K562 (cell line): ENCODE measurements at regions not wholly inside any gene's neighbourhood (a gene's known extent, or its start where the extent isn't known, plus 50 kb on each side); places are given as distances from the start of the nearest gene placed in this dataset.

ENCODE experiments used
- CHD2 ChIP-seq: IDR thresholded peaks from 2 replicates; pipeline ENCODE4 v1.6.1; 2011; ENCODE audit warnings: low read depth, low read length
- EP300 ChIP-seq: IDR thresholded peaks from 2 replicates; pipeline ENCODE4 v1.6.1; 2012; ENCODE audit warnings: low read length, improper control_type of control experiment
- KLF6 ChIP-seq: fragments of 250-450 bp; sonication (Bioruptor Pico); IDR thresholded peaks from 2 replicates; pipeline ENCODE4 v1.4.0; 2020; ENCODE audit warnings: mild to moderate bottlenecking, moderate library complexity, borderline replicate concordance
- MEIS2 ChIP-seq: fragments of 450-650 bp; IDR thresholded peaks from 2 replicates; pipeline ENCODE4 v1.6.1; 2014; ENCODE audit warnings: mild to moderate bottlenecking; ENCODE audit not compliant: partially characterized antibody
- POLR2A ChIP-seq: fragments of 450-650 bp; conservative IDR thresholded peaks from 2 replicates; pipeline ENCODE4 v1.6.1; 2016
- SIX5 ChIP-seq, 2 experiments: IDR thresholded peaks; 2 replicates each; pipeline ENCODE4 v1.6.1; 2011; ENCODE audit warnings: low read length in 2 of 2, borderline replicate concordance in 1 of 2, low read depth in 1 of 2, mild to moderate bottlenecking in 1 of 2, moderate library complexity in 1 of 2; ENCODE audit not compliant: insufficient read depth in 1 of 2
- SMAD2 ChIP-seq: fragments of 150-350 bp; IDR thresholded peaks from 2 replicates; pipeline ENCODE4 v1.6.1; 2014; ENCODE audit warnings: low read depth, mild to moderate bottlenecking, low read length

- TF ChIP-seq CHD2, result no peak
- TF ChIP-seq SMAD2, result no peak
- TF ChIP-seq EP300, result no peak
- TF ChIP-seq MEIS2, result no peak
- no peak for TF ChIP-seq KLF6 (CRISPR knock-in tag)
- TF ChIP-seq SIX5 (IDR thresholded peaks at IDR 0.05; ENCODE audit: borderline replicate concordance in 1 of 2, insufficient read depth in 1 of 2, low read depth in 1 of 2, low read length in 2 of 2), result no peak
- no peak for TF ChIP-seq POLR2A
These were observed 53.8 kb upstream of the TARDBP start for GRCh38 chr1:10958614-10959013.
